A549 (cell line): ENCODE measurements at regions not wholly inside any gene's neighbourhood (a gene's known extent, or its start where the extent isn't known, plus 50 kb on each side); places are given as distances from the start of the nearest gene placed in this dataset.

Experiments used
- ATAC-seq, 2 experiments: fragments of 200-7000 bp in 1 of 2; fragments of >200 bp in 1 of 2; cut with Nextera tagmentation in 1 of 2; cut with Tn5 transposase in 1 of 2; 3 replicates each; pipeline versions ENCODE4 v1.8.0 to v1.9.1; 2018 to 2020; ENCODE audit warnings: mild to moderate bottlenecking in 1 of 2, moderate library complexity in 1 of 2
- CTCF ChIA-PET: fragments of 300-600 bp; sonication (Branson Sonifier 250); formaldehyde crosslinking; extraction: SDS; loops from one replicate; lab custom pipeline; 2021; ENCODE audit warnings: antibody characterized with exemption, inconsistent platforms; lab: Yijun Ruan, JAX
- POLR2A ChIA-PET: fragments of 350-600 bp; formaldehyde crosslinking; extraction: SDS; loops from one replicate; lab custom pipeline; 2021; ENCODE audit warnings: antibody characterized with exemption, inconsistent platforms; lab: Yijun Ruan, JAX
- DNase-seq, 2 experiments: peaks; one replicate each; pipeline versions ENCODE4 v3.0.0 to v3.0.0-alpha.2; 2011 to 2016; ENCODE audit warnings: low read depth in 1 of 2, low spot score in 1 of 2
- FAIRE-seq: peaks from 2 replicates; lab custom pipeline; 2011; peaks lifted over from hg19 to GRCh38; lab: Jason Lieb, UNC
- H3K27ac ChIP-seq, 2 experiments: fragments of >200 bp; sonication (Bioruptor Twin); formaldehyde crosslinking; 3 replicates each; pipeline ENCODE4 v1.5.1; 2016 to 2017
- H3K4me1 ChIP-seq: fragments of >200 bp; sonication (Bioruptor Twin); formaldehyde crosslinking; 3 replicates; pipeline ENCODE4 v1.6.1; 2016
- H3K4me2 ChIP-seq: fragments of >200 bp; sonication (Bioruptor Twin); formaldehyde crosslinking; 3 replicates; pipeline ENCODE4 v1.6.1; 2016
- H3K4me3 ChIP-seq: fragments of >200 bp; sonication (Bioruptor Twin); formaldehyde crosslinking; 3 replicates; pipeline ENCODE4 v1.5.1; 2016
- H3K9me3 ChIP-seq: fragments of >200 bp; sonication (Bioruptor Twin); formaldehyde crosslinking; 3 replicates; pipeline ENCODE4 v1.6.1; 2016
- ATOH8 ChIP-seq: fragments of 250-450 bp; sonication (Bioruptor Pico); IDR thresholded peaks from 2 replicates; pipeline ENCODE4 v1.5.0; 2020; ENCODE audit warnings: low read depth, mild to moderate bottlenecking, moderate library complexity
- CBX2 ChIP-seq: fragments of 200-600 bp; sonication (generic); IDR thresholded peaks from 2 replicates; pipeline ENCODE4 v1.6.1; 2016; ENCODE audit warnings: low read depth, mild to moderate bottlenecking, borderline replicate concordance
- CBX8 ChIP-seq: fragments of 200-600 bp; sonication (generic); IDR thresholded peaks from 2 replicates; pipeline ENCODE4 v1.6.1; 2016
- CEBPB ChIP-seq, 2 experiments: fragments of >200 bp in 1 of 2; sonication (Bioruptor Twin) in 1 of 2; formaldehyde crosslinking in 1 of 2; IDR thresholded peaks; 2 replicates each; pipeline ENCODE4 v1.6.1; 2012 to 2016
- CHD2 ChIP-seq: fragments of 150-350 bp; IDR thresholded peaks from 2 replicates; pipeline ENCODE4 v1.6.1; 2014; ENCODE audit warnings: low read length; ENCODE audit not compliant: partially characterized antibody
- CHD4 ChIP-seq: fragments of 200-600 bp; sonication (generic); IDR thresholded peaks from 2 replicates; pipeline ENCODE4 v1.6.1; 2016; ENCODE audit warnings: antibody characterized with exemption, mild to moderate bottlenecking, borderline replicate concordance
- EHF ChIP-seq: fragments of 250-450 bp; sonication (Bioruptor Pico); IDR thresholded peaks from 2 replicates; pipeline ENCODE4 v1.5.0; 2020; ENCODE audit warnings: mild to moderate bottlenecking
- EP300 ChIP-seq, 2 experiments: fragments of >200 bp; sonication (Bioruptor Twin); formaldehyde crosslinking; IDR thresholded peaks; 2 replicates in 1 of 2; 3 replicates in 1 of 2; pipeline ENCODE4 v1.6.1; 2016 to 2017
- HOXA7 ChIP-seq: fragments of 250-450 bp; sonication (Bioruptor Pico); IDR thresholded peaks from 2 replicates; pipeline ENCODE4 v1.5.0; 2020; ENCODE audit warnings: mild to moderate bottlenecking, moderate library complexity
- HOXB5 ChIP-seq: fragments of 250-450 bp; sonication (Bioruptor Pico); IDR thresholded peaks from 2 replicates; pipeline ENCODE4 v1.5.0; 2020; ENCODE audit warnings: mild to moderate bottlenecking, moderate library complexity
- KDM1A ChIP-seq: fragments of 200-600 bp; sonication (generic); IDR thresholded peaks from 2 replicates; pipeline ENCODE4 v1.6.1; 2016; ENCODE audit warnings: low read depth, mild to moderate bottlenecking
- KDM5A ChIP-seq: fragments of 200-600 bp; sonication (generic); IDR thresholded peaks from 2 replicates; pipeline ENCODE4 v1.6.1; 2016; ENCODE audit warnings: antibody characterized with exemption, mild to moderate bottlenecking
- MAZ ChIP-seq: fragments of 150-350 bp; IDR thresholded peaks from 2 replicates; pipeline ENCODE4 v1.6.1; 2014; ENCODE audit warnings: antibody characterized with exemption, low read depth, low read length, borderline replicate concordance
- NPAS2 ChIP-seq: fragments of 250-450 bp; sonication (Bioruptor Pico); IDR thresholded peaks from 2 replicates; pipeline ENCODE4 v1.8.0; 2022; ENCODE audit warnings: mild to moderate bottlenecking, moderate library complexity, borderline replicate concordance
- PHF8 ChIP-seq: fragments of 200-600 bp; sonication (generic); IDR thresholded peaks from 2 replicates; pipeline ENCODE4 v1.6.1; 2016; ENCODE audit warnings: low read depth, mild to moderate bottlenecking, antibody characterized with exemption, moderate library complexity, borderline replicate concordance
- POLR2A ChIP-seq: IDR thresholded peaks from 2 replicates; pipeline ENCODE4 v1.6.1; 2012; ENCODE audit warnings: mild to moderate bottlenecking, low read length
- POLR2AphosphoS2 ChIP-seq: conservative IDR thresholded peaks from 2 replicates; pipeline ENCODE4 v1.6.1; 2012; ENCODE audit warnings: low read length, improper control_type of control experiment, inconsistent platforms
- TFCP2L1 ChIP-seq: fragments of 250-450 bp; sonication (Bioruptor Pico); IDR thresholded peaks from 2 replicates; pipeline ENCODE4 v1.5.0; 2021; ENCODE audit warnings: mild to moderate bottlenecking
- ZC3H11A ChIP-seq: fragments of 450-650 bp; IDR thresholded peaks from 2 replicates; pipeline ENCODE4 v1.6.1; 2014; ENCODE audit warnings: antibody characterized with exemption, mild to moderate bottlenecking
- WGBS: methylation state at CpG from one replicate; pipeline ENCODE4 v1.1.6; 2017; ENCODE audit errors: missing lambda C conversion rate; 5-methylcytosine and 5-hydroxymethylcytosine counted together
- TF ChIP-seq, protein P1 (sequence below): fragments of 450-650 bp; IDR thresholded peaks from 2 replicates; pipeline ENCODE4 v1.6.1; 2014; ENCODE audit warnings: antibody characterized with exemption
- TF ChIP-seq, protein P2 (sequence below): fragments of >200 bp; sonication (Bioruptor Twin); formaldehyde crosslinking; IDR thresholded peaks from 2 replicates; pipeline ENCODE4 v1.6.1; 2016

DNA sequence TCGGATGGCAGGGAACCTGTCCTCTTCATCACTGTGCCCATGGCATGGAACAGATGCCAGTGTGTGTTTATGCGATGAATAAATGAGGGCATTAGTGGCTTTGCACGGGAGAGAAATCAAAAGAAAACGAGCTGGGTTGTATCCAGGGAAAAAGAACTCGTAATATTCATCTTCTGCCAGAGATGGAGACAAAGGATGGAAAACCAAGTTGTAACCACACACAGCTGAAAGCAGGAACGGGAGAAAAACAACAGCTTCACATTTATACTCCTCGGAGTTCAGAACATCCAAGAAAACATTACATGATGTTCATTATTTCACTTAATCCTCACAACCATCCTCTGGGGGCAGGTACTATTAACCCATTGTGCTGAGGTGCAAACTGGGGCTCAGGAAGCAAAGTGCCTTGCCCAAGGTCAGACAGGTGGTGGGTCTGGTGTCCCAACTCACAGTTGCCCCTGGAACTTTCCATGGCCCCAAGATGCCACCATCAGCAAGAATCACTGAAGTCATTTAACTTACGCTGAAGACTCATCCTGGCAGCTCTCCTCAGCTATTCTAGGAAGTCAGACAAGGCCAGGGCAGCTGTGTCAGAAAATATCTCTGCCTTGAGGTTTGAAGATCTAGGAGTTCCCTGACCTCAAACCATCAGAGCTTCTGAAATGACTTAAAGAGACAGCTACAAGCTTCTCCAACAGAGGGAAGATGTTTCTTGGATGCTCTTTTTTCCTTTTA lies 250.4 kb downstream of the NSG2 start:
- Histone ChIP-seq H3K4me1 (no peaks in the 10 kb centered on the region), H3K4me2 (no peak overlapping the region), H3K9me3 (no peaks in the 10 kb centered on the region), H3K27ac (no peak overlapping the region), H3K4me3 (no peak overlapping the region)
- TF ChIP-seq EHF (CRISPR knock-in tag) (no peak), KDM1A (no peak), KDM5A (no peak), PHF8 (no peak), CHD2 (no peak)
- ChIA-PET POLR2A (interaction anchor here (0.5 kb wide), 1 partner anchor 22 kb away, joined by 4 read pairs; no protein-coding TSS in a partner anchor), CTCF (interaction anchor here (1.1 to 2.9 kb wide), 2 partner anchors 16 to 22 kb away, joined by 5 to 12 read pairs; no protein-coding TSS in a partner anchor)
- FAIRE-seq (no peak), ATAC-seq (no peak), DNase-seq (no peak)
- WGBS = 13% methylated on average over 8 of the region's 8 CpGs

DNA sequence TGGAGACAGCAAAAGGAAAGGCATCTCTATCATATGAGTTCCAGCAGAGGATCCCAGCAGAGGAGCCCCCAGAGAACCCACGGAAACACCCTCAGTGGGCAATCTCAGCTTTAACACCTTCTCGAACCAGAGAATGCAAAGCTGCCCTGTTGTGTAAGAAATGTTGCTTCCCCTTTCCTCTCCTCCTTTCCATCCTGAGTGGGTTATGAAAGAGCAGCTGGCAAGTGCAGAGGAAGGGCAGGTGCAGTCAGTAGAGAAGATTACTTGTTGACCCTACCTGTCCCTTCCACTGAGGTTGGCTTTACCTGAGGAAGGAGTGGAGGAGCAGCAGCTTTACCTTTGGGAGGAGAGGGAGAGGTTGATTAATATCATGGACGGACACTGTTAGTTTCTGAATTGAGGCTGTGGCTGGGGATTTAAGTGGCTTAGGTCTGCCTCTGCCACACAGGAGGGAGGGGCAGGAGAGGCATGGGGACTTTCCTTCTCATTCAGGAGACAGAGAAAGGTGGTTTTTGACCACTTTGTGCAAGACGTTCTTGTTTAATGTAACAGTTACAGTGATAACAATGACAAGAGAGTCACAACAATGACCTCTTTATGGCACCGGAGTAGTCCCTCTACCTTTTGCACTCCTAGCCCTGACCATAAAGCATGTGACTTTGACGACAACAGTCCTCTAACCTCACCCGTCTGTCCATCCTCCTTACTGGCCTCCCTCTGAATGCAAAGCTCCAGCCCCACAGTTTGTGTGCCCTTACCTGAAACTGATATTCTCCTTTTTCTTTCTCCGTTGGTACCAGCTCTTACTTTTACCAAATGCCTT lies 254.8 kb downstream of the NSG2 start:
- no peaks in the 10 kb centered on the region for H3K4me1 ChIP-seq
- no peak for DNase-seq
- no peak for ATAC-seq
- no peak overlapping the region for H3K4me3 ChIP-seq
- ChIA-PET POLR2A (no interaction called here), CTCF (interaction anchor here (0.9 to 7.4 kb wide), 3 partner anchors 10 to 17 kb away, joined by 3 to 52 read pairs (median 7); no protein-coding TSS in a partner anchor)
- H3K9me3 ChIP-seq = no peaks in the 10 kb centered on the region
- H3K27ac ChIP-seq = no peak overlapping the region
- WGBS = 11% methylated on average over 8 of the region's 8 CpGs
- no peak for TF ChIP-seq HOXA7 (CRISPR knock-in tag)
- no peak for TF ChIP-seq POLR2AphosphoS2
- TF ChIP-seq, protein P1, sequence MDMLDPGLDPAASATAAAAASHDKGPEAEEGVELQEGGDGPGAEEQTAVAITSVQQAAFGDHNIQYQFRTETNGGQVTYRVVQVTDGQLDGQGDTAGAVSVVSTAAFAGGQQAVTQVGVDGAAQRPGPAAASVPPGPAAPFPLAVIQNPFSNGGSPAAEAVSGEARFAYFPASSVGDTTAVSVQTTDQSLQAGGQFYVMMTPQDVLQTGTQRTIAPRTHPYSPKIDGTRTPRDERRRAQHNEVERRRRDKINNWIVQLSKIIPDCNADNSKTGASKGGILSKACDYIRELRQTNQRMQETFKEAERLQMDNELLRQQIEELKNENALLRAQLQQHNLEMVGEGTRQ = no peak
- no peak for TF ChIP-seq ATOH8 (CRISPR knock-in tag)
- H3K4me2 ChIP-seq = no peak overlapping the region
- FAIRE-seq = no peak

DNA sequence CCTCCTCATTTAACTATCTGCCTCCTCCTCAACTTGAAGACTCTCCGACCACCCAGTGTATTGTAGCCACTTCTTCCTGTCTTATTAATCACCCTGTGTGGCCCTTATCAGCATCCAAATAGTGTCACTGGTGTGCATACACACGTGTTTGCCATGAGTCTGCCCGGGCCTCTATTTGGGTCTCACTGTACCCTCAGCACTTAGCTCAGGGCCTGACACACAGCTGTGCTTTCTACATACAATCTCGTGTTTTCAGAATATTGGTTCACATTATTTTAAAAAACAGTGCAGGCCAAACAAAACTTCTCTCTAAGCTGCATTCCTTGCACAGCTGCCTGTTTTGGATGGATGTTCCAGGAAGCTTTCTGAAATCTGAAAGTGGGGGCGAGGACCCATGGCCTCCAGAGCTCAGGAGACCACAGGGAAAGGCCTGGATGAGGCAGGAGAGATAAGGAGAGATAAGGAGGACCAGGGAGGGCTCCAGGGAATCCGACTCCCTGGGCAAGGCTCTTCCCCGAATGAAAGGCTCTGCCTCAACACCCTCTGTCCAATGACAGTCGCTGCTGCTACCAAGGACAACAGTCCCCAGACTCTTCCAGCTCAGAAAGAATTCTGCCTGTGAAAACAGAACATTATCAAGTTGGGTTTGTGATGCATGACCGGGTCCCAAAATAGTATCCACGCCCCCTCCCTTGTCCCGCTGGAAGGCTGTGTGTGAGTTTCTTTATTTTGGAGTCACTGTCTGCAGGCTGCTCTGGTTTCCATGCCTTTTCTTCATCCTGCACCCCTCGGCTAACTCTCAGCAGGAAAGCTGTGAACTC lies 255.6 kb downstream of the NSG2 start:
- ATAC-seq (no peak), FAIRE-seq (no peak), DNase-seq (no peak)
- 10% methylated on average over 12 of the region's 12 CpGs for WGBS
- no peaks in the 10 kb centered on the region for H3K9me3 ChIP-seq
- no peak overlapping the region for H3K4me2 ChIP-seq
- no peaks in the 10 kb centered on the region for H3K4me1 ChIP-seq
- CTCF ChIA-PET = interaction anchor here (1.2 to 7.4 kb wide), 3 partner anchors 10 to 255 kb away, joined by 4 to 52 read pairs (median 7); partner anchors contain the start of gene NSG2
- no peak overlapping the region for H3K27ac ChIP-seq
- H3K4me3 ChIP-seq = no peak overlapping the region
- POLR2A ChIA-PET = no interaction called here
- no peak for TF ChIP-seq CBX8
- no peak for TF ChIP-seq NPAS2 (CRISPR knock-in tag)

GRCh38 chr5:174301848-174302625 lies 256.5 kb downstream of the NSG2 start:
- POLR2A ChIA-PET = no interaction called here
- Histone ChIP-seq H3K9me3 (no peaks in the 10 kb centered on the region), H3K27ac (no peak overlapping the region), H3K4me1 (no peaks in the 10 kb centered on the region), H3K4me3 (no peak overlapping the region), H3K4me2 (no peak overlapping the region)
- FAIRE-seq (no peak), DNase-seq (no peak), ATAC-seq (no peak)
- WGBS = 44% methylated on average over 10 of the region's 10 CpGs
- CTCF ChIA-PET = interaction anchor here (1.2 to 7.4 kb wide), 3 partner anchors 9 to 256 kb away, joined by 4 to 52 read pairs (median 7); partner anchors contain the start of gene NSG2
- TF ChIP-seq POLR2A (no peak), EP300 (IDR thresholded peaks at IDR 0.05) (no peak), ZC3H11A (no peak), CBX2 (no peak), MAZ (no peak), CHD4 (no peak), CEBPB (IDR thresholded peaks at IDR 0.05) (no peak), ATOH8 (CRISPR knock-in tag) (no peak), HOXB5 (CRISPR knock-in tag) (no peak), TFCP2L1 (no peak)
- TF ChIP-seq, protein P2, sequence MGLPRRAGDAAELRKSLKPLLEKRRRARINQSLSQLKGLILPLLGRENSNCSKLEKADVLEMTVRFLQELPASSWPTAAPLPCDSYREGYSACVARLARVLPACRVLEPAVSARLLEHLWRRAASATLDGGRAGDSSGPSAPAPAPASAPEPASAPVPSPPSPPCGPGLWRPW = no peak
